ENCODE measurements at regions not wholly inside any gene's neighbourhood (a gene's known extent, or its start where the extent isn't known, plus 50 kb on each side); places are given as distances from the start of the nearest gene placed in this dataset.

- no peak for TF ChIP-seq SUZ12 (IDR thresholded peaks at IDR 0.05)
- no peak for TF ChIP-seq BHLHE40 (IDR thresholded peaks at IDR 0.05; ENCODE audit: borderline replicate concordance)
- no peak for TF ChIP-seq CTBP1 (IDR thresholded peaks at IDR 0.05; ENCODE audit: borderline replicate concordance)
- TF ChIP-seq, protein P1, sequence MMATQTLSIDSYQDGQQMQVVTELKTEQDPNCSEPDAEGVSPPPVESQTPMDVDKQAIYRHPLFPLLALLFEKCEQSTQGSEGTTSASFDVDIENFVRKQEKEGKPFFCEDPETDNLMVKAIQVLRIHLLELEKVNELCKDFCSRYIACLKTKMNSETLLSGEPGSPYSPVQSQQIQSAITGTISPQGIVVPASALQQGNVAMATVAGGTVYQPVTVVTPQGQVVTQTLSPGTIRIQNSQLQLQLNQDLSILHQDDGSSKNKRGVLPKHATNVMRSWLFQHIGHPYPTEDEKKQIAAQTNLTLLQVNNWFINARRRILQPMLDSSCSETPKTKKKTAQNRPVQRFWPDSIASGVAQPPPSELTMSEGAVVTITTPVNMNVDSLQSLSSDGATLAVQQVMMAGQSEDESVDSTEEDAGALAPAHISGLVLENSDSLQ (IDR thresholded peaks at IDR 0.05): no peak
- no peak for TF ChIP-seq ARNT (IDR thresholded peaks at IDR 0.05)
- TF ChIP-seq FOXM1 (IDR thresholded peaks at IDR 0.05; ENCODE audit: borderline replicate concordance): no peak
Observed at GRCh38 chr3:144343343-144343742, 371.7 kb downstream of the DIPK2A start.
